NCI-H1694 (cell line): ENCODE measurements at regions not wholly inside any gene's neighbourhood (a gene's known extent, or its start where the extent isn't known, plus 50 kb on each side); places are given as distances from the start of the nearest gene placed in this dataset.
"Not testable (repeated sequence)": the region's sequence is repeated elsewhere in the genome, so short reads cannot be mapped to it uniquely, and the experiment has no call there.

Experiments used
- DNase-seq: peaks from one replicate; lab custom pipeline; 2025; lab: John Stamatoyannopoulos, UW

- no peak for DNase-seq
These were observed 74.3 kb upstream of the GUCY1A1 start for GRCh38 chr4:155592179-155592937.

DNA sequence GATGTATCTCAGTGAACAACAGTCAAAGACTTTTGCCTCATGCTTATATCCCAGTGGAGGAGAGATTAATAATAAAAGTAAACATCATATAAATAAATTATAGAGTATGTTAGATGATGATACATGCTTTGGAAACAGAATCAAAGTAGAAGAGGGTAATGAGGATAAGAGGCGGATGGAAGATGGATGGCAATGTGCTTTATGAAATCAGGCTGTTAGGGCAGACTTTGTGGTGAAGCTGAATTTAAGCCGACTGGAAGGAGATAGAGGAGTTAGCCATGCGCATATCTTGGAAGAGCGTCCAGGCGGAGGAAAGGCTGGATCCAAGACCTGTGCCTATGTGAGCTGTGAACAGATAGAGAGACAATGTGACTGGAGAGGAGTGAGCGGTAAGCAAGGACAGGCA, 74.9 kb upstream of the GUCY1A1 start:
- no peak for DNase-seq

GRCh38 chr4:155590796-155591585, 75.7 kb upstream of the GUCY1A1 start:
- no peak for DNase-seq

GRCh38 chr4:155588437-155588836, 78.2 kb upstream of the GUCY1A1 start:
- no peak for DNase-seq

DNA sequence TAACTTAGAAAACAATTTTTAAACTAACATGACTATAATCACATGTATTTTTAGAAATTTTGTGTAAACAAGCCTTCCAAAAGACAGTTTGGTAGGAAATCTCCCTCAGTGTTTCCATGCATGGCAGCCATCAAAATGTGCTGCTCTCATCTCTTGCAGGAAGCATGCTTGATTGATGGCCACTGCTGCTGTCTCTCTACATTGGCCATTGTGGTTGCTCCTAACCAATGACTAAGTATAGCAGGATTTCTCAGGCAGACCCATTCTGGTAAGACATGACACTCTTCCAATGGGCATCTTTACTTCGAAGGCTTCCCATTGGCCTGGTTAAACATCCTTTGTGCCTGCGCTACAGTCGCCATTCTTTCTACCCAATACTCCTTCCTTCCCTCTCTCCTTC, 78.9 kb upstream of the GUCY1A1 start:
- DNase-seq: no peak

DNA sequence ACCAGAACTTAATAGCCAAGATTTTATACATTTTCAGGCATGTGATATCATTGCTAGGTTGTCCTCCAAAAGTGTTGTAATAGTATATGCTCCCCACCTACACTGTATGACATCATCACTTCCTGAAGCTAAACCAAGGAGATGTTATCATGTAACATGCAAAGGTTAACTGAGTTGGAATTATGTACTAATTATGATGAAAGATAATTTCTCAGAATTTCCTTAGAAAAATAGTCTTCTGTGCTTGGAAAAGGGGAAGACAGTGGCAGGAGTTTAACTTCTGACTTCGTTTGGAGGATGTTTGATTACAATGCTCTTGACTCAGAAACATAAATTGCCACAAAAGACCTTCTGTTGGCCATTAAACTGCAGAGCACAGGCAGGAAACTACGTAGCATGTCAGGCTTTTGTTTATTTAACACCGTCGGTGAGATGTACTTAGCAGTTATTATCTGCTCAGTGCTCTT, 83.6 kb upstream of the GUCY1A1 start:
- no peak for DNase-seq

DNA sequence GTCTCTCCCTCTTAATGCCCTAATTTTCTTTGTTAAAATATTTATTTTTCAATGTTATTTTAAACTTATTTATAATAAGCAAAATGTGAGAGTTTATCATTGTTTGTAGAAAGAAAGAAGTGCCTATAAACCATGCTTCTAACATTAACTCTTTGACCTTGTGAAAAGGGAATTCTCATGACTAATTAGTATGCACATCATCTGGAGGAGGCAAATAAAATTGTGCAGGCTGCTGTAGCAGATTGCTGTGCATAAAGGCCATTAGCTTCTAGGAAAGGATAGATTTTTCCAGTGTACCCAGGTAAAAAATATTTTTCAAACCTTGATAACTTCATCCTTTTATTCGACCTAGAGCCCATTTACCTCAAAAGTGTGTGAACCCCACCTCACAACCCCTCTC, 84.6 kb upstream of the GUCY1A1 start:
- no peak for DNase-seq

GRCh38 chr4:155578726-155579370, 87.8 kb upstream of the GUCY1A1 start:
- no peak for DNase-seq

GRCh38 chr4:155578219-155578618, 88.4 kb upstream of the GUCY1A1 start:
- DNase-seq: no peak

DNA sequence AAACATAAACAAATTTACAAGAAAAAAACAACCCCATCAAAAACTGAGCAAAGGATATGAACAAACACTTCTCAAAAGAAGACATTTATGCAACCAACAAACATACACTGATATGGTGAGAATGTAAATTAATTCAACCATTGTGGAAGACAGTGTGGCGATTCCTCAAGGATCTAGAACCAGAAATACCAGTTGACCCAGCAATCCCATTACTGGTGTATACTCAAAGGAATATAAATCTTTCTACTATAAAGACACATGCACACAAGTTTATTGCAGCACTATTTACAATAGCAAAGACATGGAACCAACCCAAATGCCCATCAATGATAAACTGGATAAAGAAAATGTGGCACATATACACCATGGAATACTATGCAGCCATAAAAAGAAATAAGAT, 92.3 kb upstream of the GUCY1A1 start:
- DNase-seq: not testable (repeated sequence)

DNA sequence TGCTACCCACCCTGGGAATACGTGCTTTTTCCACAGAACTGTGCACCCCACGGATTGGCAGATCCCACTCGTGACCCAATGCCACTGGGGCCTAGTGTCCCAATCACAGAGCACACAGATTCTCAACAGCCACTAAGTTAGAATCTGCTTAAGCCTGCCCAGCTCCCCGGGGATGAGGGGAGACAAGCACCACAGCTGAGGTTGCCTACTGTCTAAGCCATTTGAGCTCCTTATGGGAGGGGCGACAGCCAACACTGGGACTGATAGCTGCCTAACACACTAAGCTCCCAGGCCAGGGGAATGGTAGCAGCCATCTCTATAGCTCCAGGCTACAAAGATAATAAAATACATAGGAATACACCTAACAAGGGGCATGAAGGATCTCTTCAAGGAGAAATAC, 93.5 kb upstream of the GUCY1A1 start:
- no peak for DNase-seq

- DNase-seq: no peak
These were observed 94.4 kb upstream of the GUCY1A1 start for GRCh38 chr4:155572106-155572703.

DNA sequence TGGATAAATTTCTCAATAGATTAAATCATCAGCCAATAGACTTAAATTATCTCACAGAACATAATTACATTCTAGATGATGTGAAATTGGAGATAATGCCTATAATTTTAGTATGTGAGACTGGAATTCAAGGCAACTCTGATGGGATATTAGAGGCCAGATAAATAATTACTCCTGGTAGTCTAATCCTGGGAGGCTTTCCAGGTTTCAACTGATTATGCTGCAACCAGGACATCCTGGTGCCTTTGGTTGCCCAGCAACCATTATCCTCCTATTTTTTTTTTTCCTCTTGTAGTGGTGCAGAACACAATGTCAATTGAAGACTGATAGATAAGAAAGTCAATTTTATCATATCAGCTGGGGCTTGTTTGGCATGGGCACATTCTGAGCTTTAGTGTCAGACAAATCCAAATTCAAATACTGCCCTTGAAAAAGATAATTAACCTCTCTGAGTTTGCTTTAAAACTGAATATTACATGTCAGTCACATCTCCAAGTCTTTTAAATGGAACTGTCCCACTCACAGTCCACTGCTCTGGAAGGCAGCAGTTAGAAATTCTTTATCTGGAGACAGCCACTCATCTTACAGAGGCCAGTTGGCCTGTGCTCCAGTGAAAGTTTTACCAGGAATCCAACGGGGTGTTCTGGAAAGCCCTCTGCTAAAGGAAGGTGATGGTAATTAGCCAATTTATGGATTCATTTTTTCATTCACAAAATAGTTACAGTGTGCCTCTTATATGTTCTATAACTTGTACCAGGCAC, 95.3 kb upstream of the GUCY1A1 start:
- no peak for DNase-seq

GRCh38 chr4:155570661-155571060, 96.0 kb upstream of the GUCY1A1 start:
- no peak for DNase-seq

DNA sequence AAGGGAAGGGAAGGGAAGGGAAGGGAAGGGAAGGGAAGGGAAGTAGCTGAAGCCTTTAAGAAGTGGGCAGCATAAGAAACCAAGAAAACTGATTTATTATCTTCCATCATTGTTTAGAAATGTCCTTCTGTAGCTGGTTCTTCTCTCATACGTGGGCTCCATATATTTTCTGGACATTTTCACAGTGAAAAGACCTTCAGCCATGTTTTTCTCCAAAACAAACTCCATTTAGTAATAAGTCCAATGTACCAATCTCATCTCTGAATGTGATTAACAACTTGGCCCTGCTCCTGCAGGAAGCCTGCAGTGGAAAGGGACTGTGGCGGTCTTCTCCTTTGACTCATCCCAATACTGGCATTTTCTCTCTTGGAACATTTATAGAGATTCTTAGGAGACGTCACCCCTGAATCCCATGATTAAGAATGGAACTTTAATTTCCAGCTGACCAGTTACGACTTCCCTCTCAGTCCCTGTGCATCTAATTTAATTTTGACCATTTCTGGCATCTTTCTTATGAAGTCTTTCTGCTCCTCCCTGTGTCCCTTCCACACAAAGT, 96.6 kb upstream of the GUCY1A1 start:
- no peak for DNase-seq

DNA sequence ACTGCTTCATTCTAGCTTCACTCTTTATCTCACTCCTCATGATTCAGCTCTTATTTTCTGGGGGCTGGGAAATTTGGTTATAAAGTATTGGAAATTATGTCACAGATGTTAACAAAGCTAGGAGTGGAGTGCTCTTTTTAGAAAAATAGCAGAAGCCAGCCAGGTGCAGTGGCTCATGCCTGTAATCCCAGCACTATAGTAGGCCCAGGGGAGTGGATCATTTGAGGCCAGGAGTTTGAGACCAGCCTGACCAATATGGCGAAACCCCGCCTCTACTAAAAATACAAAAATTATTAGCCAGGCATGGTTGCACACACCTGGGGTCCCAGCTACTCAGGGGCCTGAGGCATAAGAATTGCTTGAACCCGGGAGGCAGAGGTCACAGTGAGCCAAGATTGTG, 97.2 kb upstream of the GUCY1A1 start:
- DNase-seq: no peak

DNA sequence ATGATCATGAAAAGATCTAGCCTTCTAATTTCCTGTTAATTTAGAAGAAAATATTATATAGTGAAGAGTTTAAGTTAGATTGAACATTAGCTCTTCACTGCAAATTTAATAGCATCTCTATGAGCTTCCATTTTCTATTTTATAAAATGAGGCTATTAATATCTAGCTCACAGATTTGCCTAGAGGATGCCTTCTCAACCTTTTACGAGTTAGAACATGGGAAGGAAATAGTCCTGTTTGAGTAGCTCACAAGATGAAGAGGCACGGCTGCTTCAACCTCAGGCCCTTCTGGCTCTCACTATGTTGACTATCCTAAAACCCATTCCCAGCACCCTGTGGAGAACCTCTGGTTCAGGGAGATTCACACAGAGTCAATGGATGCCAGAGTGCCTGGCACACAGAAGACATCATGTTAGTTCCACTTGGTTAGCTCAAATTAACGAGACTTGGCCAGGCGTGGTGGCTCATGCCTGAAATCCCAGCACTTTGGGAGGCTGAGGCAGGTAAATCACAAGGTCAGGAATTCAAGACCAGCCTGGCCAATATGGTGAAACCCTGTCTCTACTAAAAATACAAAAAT, 97.9 kb upstream of the GUCY1A1 start:
- no peak for DNase-seq

GRCh38 chr4:155566354-155566753, 100.3 kb upstream of the GUCY1A1 start:
- no peak for DNase-seq

- no peak for DNase-seq
These were observed 100.9 kb upstream of the GUCY1A1 start for GRCh38 chr4:155565776-155566175.

GRCh38 chr4:155565330-155565729, 101.3 kb upstream of the GUCY1A1 start:
- DNase-seq: no peak

DNA sequence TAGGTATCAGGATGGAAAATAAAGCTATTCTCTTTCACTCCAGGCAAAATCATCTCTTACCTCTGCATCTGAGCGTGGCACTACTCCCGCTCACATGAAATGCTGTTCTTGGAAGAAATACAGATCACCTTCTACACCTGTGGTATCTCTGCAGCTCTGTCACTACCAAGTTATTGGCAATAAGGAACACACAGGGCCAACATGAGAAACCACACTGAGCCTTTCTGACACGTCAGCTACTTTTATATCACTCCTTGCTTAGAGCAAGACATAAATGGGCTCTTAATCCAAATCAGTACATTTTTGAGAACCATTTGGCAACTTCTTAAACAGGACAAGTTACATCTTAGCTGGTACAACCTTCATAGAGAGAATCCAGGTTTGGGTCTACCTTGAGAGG, 101.8 kb upstream of the GUCY1A1 start:
- no peak for DNase-seq
